K562 (cell line): ENCODE measurements at regions not wholly inside any gene's neighbourhood (a gene's known extent, or its start where the extent isn't known, plus 50 kb on each side); places are given as distances from the start of the nearest gene placed in this dataset.

Experiments used
- ATAC-seq: fragments of 200-7000 bp; cut with Tn5 transposase; 3 replicates; pipeline ENCODE4 v1.9.1; 2020; ENCODE audit warnings: moderate library complexity
- BruUV-seq: library from RNA; stranded (reverse); fragments of 400-500 nt; replicated peaks from 2 replicates; lab custom pipeline; 2021; lab: Mats Ljungman, UMichigan
- CTCF ChIA-PET: fragments of 300-600 bp; formaldehyde crosslinking; extraction: SDS; loops from one replicate; lab custom pipeline; 2021; ENCODE audit warnings: low intra/inter-chr PET ratio; lab: Yijun Ruan, JAX
- POLR2A ChIA-PET: fragments of 300-600, 350-650 bp; sonication (Branson Sonifier 250); formaldehyde crosslinking; extraction: SDS; loops from one replicate; lab custom pipeline; 2021; ENCODE audit warnings: antibody characterized with exemption, inconsistent platforms; lab: Yijun Ruan, JAX
- DNase-seq, 4 experiments: peaks; one replicate each; pipeline versions ENCODE4 v3.0.0 to v3.0.0-alpha.2; 2011 to 2018; ENCODE audit warnings: low spot score in 3 of 4, mixed read lengths in 3 of 4; ENCODE audit errors: extremely low read depth in 1 of 4
- FAIRE-seq: peaks from 2 replicates; lab custom pipeline; 2011; peaks lifted over from hg19 to GRCh38; lab: Jason Lieb, UNC
- H2AFZ ChIP-seq: 2 replicates; pipeline ENCODE4 v1.6.0; 2011; ENCODE audit warnings: low read depth, low read length, control low read depth, inconsistent platforms
- H3K27ac ChIP-seq: fragments of 200-600 bp; 3 replicates; pipeline ENCODE4 v1.8.0; 2011; ENCODE audit warnings: low read depth, mild to moderate bottlenecking, control low read depth, inconsistent platforms, low read length, moderate library complexity, mixed read lengths; ENCODE audit errors: extremely low read depth
- H3K27me3 ChIP-seq, 2 experiments: fragments of 300-600 bp in 1 of 2; 2 replicates in 1 of 2; 3 replicates in 1 of 2; pipeline versions ENCODE4 v1.6.0 to v1.8.0; 2011; ENCODE audit warnings: inconsistent platforms in 2 of 2, low read length in 2 of 2, mild to moderate bottlenecking in 1 of 2, mixed read lengths in 1 of 2, moderate library complexity in 1 of 2; ENCODE audit not compliant: control insufficient read depth in 2 of 2, insufficient read depth in 2 of 2
- H3K36me3 ChIP-seq: fragments of 300-600 bp; 3 replicates; pipeline ENCODE4 v1.8.0; 2011; ENCODE audit warnings: mild to moderate bottlenecking, low read length, inconsistent platforms; ENCODE audit not compliant: control insufficient read depth, insufficient read depth
- H3K4me1 ChIP-seq, 2 experiments: fragments of 200-600 bp in 1 of 2; replicated peaks in 1 of 2; 2 replicates in 1 of 2; 3 replicates in 1 of 2; pipeline versions ENCODE4 v1.5.1 to v1.8.0; 2011; ENCODE audit warnings: inconsistent platforms in 2 of 2, low read length in 2 of 2, mild to moderate bottlenecking in 1 of 2, mixed read lengths in 1 of 2, moderate library complexity in 1 of 2; ENCODE audit not compliant: control insufficient read depth in 2 of 2, insufficient read depth in 2 of 2
- H3K4me2 ChIP-seq: 2 replicates; pipeline ENCODE4 v1.6.1; 2011; ENCODE audit warnings: low read length, control low read depth, inconsistent platforms, mixed read lengths; ENCODE audit not compliant: insufficient read depth
- H3K4me3 ChIP-seq: fragments of 200-600 bp; sonication (generic), shearing (Covaris generic); 2 replicates; pipeline ENCODE4 v1.5.1; 2016; ENCODE audit warnings: control low read depth, inconsistent platforms
- H3K79me2 ChIP-seq: fragments of 200-600 bp; 3 replicates; pipeline ENCODE4 v1.8.0; 2011; ENCODE audit warnings: low read length, inconsistent platforms; ENCODE audit not compliant: control insufficient read depth, insufficient read depth
- H3K9ac ChIP-seq, 2 experiments: 2 replicates each; pipeline versions ENCODE4 v1.6.0 to v1.6.1; 2011; ENCODE audit warnings: low read depth in 2 of 2, low read length in 2 of 2, control low read depth in 1 of 2, inconsistent platforms in 1 of 2, mild to moderate bottlenecking in 1 of 2, mixed read lengths in 1 of 2; ENCODE audit not compliant: insufficient read depth in 1 of 2
- H3K9me1 ChIP-seq: one replicate; pipeline ENCODE4 v1.6.0; 2011; ENCODE audit warnings: inconsistent platforms, mild to moderate bottlenecking, low read length, moderate library complexity; ENCODE audit not compliant: control insufficient read depth, insufficient read depth
- H3K9me3 ChIP-seq: replicated peaks from 2 replicates; pipeline ENCODE4 v1.5.1; 2011; ENCODE audit warnings: low read depth, low read length, inconsistent platforms; ENCODE audit not compliant: control insufficient read depth, insufficient read depth
- H4K20me1 ChIP-seq: replicated peaks from 2 replicates; pipeline ENCODE4 v1.6.1; 2011; ENCODE audit warnings: low read length, inconsistent platforms, mixed read lengths; ENCODE audit not compliant: control insufficient read depth, insufficient read depth
- CTBP1 ChIP-seq: fragments of 450-650 bp; IDR thresholded peaks from 2 replicates; pipeline ENCODE4 v1.6.1; 2016; ENCODE audit warnings: borderline replicate concordance
- E2F3 ChIP-seq: fragments of 250-450 bp; sonication (Bioruptor Pico); IDR thresholded peaks from 2 replicates; pipeline ENCODE4 v1.4.0; 2020; ENCODE audit warnings: mild to moderate bottlenecking
- MAFG ChIP-seq: fragments of 450-650 bp; conservative IDR thresholded peaks from 2 replicates; pipeline ENCODE4 v1.6.1; 2016; ENCODE audit warnings: missing genetic modification characterization, missing compliant biosample characterization
- MYNN ChIP-seq, 2 experiments: sonication (generic); formaldehyde crosslinking in 1 of 2; IDR thresholded peaks; 2 replicates each; pipeline versions ENCODE4 v1.5.0 to v1.6.1; 2016 to 2020; ENCODE audit warnings: antibody characterized with exemption in 1 of 2, missing genetic modification reagents in 1 of 2
- PHTF2 ChIP-seq: fragments of 250-450 bp; sonication (Bioruptor Pico); IDR thresholded peaks from 2 replicates; pipeline ENCODE4 v1.5.0; 2021; ENCODE audit warnings: mild to moderate bottlenecking
- PREB ChIP-seq: sonication (generic); formaldehyde crosslinking; IDR thresholded peaks from 2 replicates; pipeline ENCODE4 v1.8.1; 2023; ENCODE audit warnings: mild to moderate bottlenecking, missing genetic modification reagents
- USF1 ChIP-seq: sonication (generic); formaldehyde crosslinking; IDR thresholded peaks from 2 replicates; pipeline ENCODE4 v1.9.0; 2022; ENCODE audit warnings: mild to moderate bottlenecking, missing genetic modification reagents
- ZBTB1 ChIP-seq: sonication (generic); formaldehyde crosslinking; IDR thresholded peaks from 2 replicates; pipeline ENCODE4 v1.8.1; 2023; ENCODE audit warnings: missing genetic modification reagents, low read depth, mild to moderate bottlenecking, borderline replicate concordance
- ZNF280A ChIP-seq: fragments of 450-650 bp; IDR thresholded peaks from 2 replicates; pipeline ENCODE4 v1.6.1; 2018; ENCODE audit warnings: mild to moderate bottlenecking, low read depth; ENCODE audit not compliant: partially characterized antibody
- whole genome bisulfite sequencing: fragments of 100-300 bp; shearing (Covaris generic); methylation state at CpG from one replicate; pipeline ENCODE4 v1.1.6; 2016; ENCODE audit warnings: low coverage, mixed read lengths; ENCODE audit not compliant: insufficient coverage; ENCODE audit errors: missing lambda C conversion rate; 5-methylcytosine and 5-hydroxymethylcytosine counted together
- in situ Hi-C: fragments of 300-500 bp; cut with MboI; formaldehyde crosslinking; loops from 4 replicates; pipeline ENCODE4 v1.15.0; 2018; ENCODE audit warnings: inconsistent platforms, mixed read lengths
- intact Hi-C: fragments of 100-400 bp; cut with micrococcal nuclease; formaldehyde crosslinking; loops from 2 replicates; pipeline ENCODE4 v1.14.2; 2022

GRCh38 chr7:156113731-156114130 is 301.5 kb upstream of the SHH start:
- BruUV-seq: no TSS peak
- Histone ChIP-seq H3K4me2 (no peak overlapping the region), H2AFZ (no peak overlapping the region), H3K4me3 (no peak overlapping the region), H3K27me3 (peaks cover 0 to 28% of the 10 kb centered on the region in 2 experiments; a peak in 2 of 5 replicates), H3K79me2 (no peaks in the 10 kb centered on the region), H3K9me3 (no peaks in the 10 kb centered on the region), H3K27ac (no peak overlapping the region), H3K9me1 (no peaks in the 10 kb centered on the region), H3K36me3 (no peaks in the 10 kb centered on the region), H3K4me1 (no peaks in the 10 kb centered on the region), H3K9ac (no peak overlapping the region), H4K20me1 (no peaks in the 10 kb centered on the region)
- 1% methylated on average over 7 of the region's 7 CpGs for WGBS
- FAIRE-seq: no peak
- CTCF ChIA-PET: no interaction called here
- no peak for ATAC-seq
- intact Hi-C loops (no loop called here), in situ Hi-C loops (no loop called here)
- no peak for DNase-seq
- TF ChIP-seq ZNF280A (no peak), CTBP1 (no peak), PHTF2 (no peak), MAFG (no peak)
- POLR2A ChIA-PET: interaction anchor here (1.1 kb wide), 1 partner anchor 9 kb away, joined by 3 read pairs; no protein-coding TSS in a partner anchor

GRCh38 chr7:156109988-156110387 is 297.7 kb upstream of the SHH start:
- BruUV-seq: no TSS peak
- DNase-seq (no peak), FAIRE-seq (no peak), ATAC-seq (no peak)
- H3K4me1 ChIP-seq: peaks cover 0 to 6% of the 10 kb centered on the region in 2 experiments; a peak in 1 of 5 replicates
- POLR2A ChIA-PET: no interaction called here
- no peaks in the 10 kb centered on the region for H4K20me1 ChIP-seq
- no peak overlapping the region for H3K27ac ChIP-seq
- no peak overlapping the region for H2AFZ ChIP-seq
- 0% methylated on average over 2 of the region's 2 CpGs for WGBS
- H3K36me3 ChIP-seq: no peaks in the 10 kb centered on the region
- no peaks in the 10 kb centered on the region for H3K79me2 ChIP-seq
- no peak overlapping the region for H3K9ac ChIP-seq
- no peak overlapping the region for H3K4me3 ChIP-seq
- peaks cover 16 to 51% of the 10 kb centered on the region in 2 experiments; a peak in 4 of 5 replicates for H3K27me3 ChIP-seq
- TF ChIP-seq E2F3 (CRISPR knock-in tag) (no peak), MYNN (IDR thresholded peaks at IDR 0.05) (no peak), MYNN (CRISPR knock-in tag; IDR thresholded peaks at IDR 0.05) (no peak), PREB (no peak), USF1 (CRISPR knock-in tag) (no peak), ZBTB1 (CRISPR knock-in tag) (no peak)
- no peaks in the 10 kb centered on the region for H3K9me1 ChIP-seq
- CTCF ChIA-PET: no interaction called here
- no peak overlapping the region for H3K4me2 ChIP-seq
- in situ Hi-C loops (no loop called here), intact Hi-C loops (no loop called here)
- no peaks in the 10 kb centered on the region for H3K9me3 ChIP-seq
